ENCODE measurements at regions not wholly inside any gene's neighbourhood (a gene's known extent, or its start where the extent isn't known, plus 50 kb on each side); places are given as distances from the start of the nearest gene placed in this dataset.
"Not testable (repeated sequence)": the region's sequence is repeated elsewhere in the genome, so short reads cannot be mapped to it uniquely, and the experiment has no call there.

GRCh38 chr10:45152726-45153125 is 152.0 kb downstream of the ZNF22 start:
- intact Hi-C loops (cut with DNase I) = no loop called here
- DNase-seq = no peak
- Histone ChIP-seq H3K27me3 (no peaks in the 10 kb centered on the region), H3K27ac (no peak overlapping the region), H3K36me3 (no peaks in the 10 kb centered on the region), H3K9me3 (no peaks in the 10 kb centered on the region), H3K4me1 (no peaks in the 10 kb centered on the region), H3K4me3 (no peak overlapping the region)
- TF ChIP-seq CTCF (IDR thresholded peaks at IDR 0.05) = no peak
- TF ChIP-seq POLR2A (IDR thresholded peaks at IDR 0.05) = no peak
- WGBS, 2 donors = 59 to 67% methylated on average over 3 of the region's 3 CpGs

DNA sequence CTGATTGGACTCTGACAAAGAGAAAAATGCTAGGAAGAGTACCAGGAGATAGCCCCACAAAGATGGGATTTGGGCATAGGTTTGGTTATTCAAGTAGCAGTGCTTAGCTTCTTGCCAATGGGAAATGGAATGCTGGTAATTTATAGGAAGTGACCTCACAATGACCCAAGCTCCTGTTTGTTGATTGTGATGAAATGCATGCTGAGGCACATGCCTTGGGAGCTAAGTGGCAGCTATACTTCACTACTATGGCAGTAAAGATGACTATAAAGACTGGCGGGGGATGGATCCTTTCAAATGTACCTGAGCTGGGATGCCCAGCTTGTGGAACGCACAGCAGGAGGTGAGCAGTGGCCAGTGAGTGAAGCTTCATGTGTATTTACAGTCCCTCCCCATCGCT is 153.8 kb downstream of the ZNF22 start:
- TF ChIP-seq POLR2A (IDR thresholded peaks at IDR 0.05) (no peak), CTCF (IDR thresholded peaks at IDR 0.05) (no peak)

GRCh38 chr10:45155784-45156183 is 155.1 kb downstream of the ZNF22 start:
- no peaks in the 10 kb centered on the region for H3K27me3 ChIP-seq
- WGBS, 2 donors = 76 to 83% methylated on average over 5 of the region's 5 CpGs
- no peak for TF ChIP-seq CTCF (IDR thresholded peaks at IDR 0.05)
- no peak for TF ChIP-seq POLR2A (IDR thresholded peaks at IDR 0.05)
- H3K4me3 ChIP-seq = no peak overlapping the region
- no peaks in the 10 kb centered on the region for H3K4me1 ChIP-seq
- no peaks in the 10 kb centered on the region for H3K36me3 ChIP-seq
- no peaks in the 10 kb centered on the region for H3K9me3 ChIP-seq
- intact Hi-C loops (cut with DNase I) = no loop called here
- H3K27ac ChIP-seq = no peak overlapping the region
- DNase-seq = no peak

More for the DNA sequence above, 153.8 kb downstream of the ZNF22 start:
- no peak for DNase-seq
- intact Hi-C loops (cut with DNase I) = no loop called here
- no peaks in the 10 kb centered on the region for H3K9me3 ChIP-seq
- H3K27me3 ChIP-seq = no peaks in the 10 kb centered on the region
- H3K36me3 ChIP-seq = no peaks in the 10 kb centered on the region
- WGBS, 2 donors = 73 to 90% methylated on average over 2 to 3 of the region's 3 CpGs
- H3K27ac ChIP-seq = no peak overlapping the region
- no peaks in the 10 kb centered on the region for H3K4me1 ChIP-seq
- H3K4me3 ChIP-seq = no peak overlapping the region

DNA sequence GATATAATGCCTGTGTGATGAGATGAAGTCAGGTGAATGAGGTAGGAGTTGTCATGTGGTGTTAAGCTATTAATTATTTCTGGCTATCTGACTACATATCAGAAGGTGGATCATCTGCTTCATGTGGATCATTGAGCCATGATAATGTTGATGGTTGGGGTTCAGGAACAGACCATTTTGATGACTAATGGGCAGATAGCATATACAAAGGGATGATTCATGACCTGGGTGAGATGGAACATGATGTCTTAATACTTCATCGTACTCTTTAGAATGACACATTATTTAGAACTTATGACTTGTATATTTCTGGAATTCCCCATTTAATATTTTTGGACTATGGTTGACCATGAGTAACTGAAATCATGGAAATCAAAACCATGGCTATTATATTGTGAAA is 155.1 kb downstream of the OR13A1 start:
- Histone ChIP-seq H3K27ac (no peak overlapping the region), H3K9me3 (no peaks in the 10 kb centered on the region), H3K27me3 (no peaks in the 10 kb centered on the region), H3K36me3 (no peaks in the 10 kb centered on the region), H3K4me3 (no peak overlapping the region), H3K4me1 (no peaks in the 10 kb centered on the region)
- no peak for TF ChIP-seq CTCF (IDR thresholded peaks at IDR 0.05)
- 16 to 28% methylated on average over 1 of the region's 1 CpG for WGBS, 2 donors
- intact Hi-C loops (cut with DNase I) = no loop called here
- DNase-seq = no peak

- Histone ChIP-seq H3K9me3 (no peaks in the 10 kb centered on the region), H3K4me3 (no peak overlapping the region), H3K27me3 (no peaks in the 10 kb centered on the region), H3K36me3 (no peaks in the 10 kb centered on the region), H3K4me1 (no peaks in the 10 kb centered on the region), H3K27ac (no peak overlapping the region)
- DNase-seq = no peak
- intact Hi-C loops (cut with DNase I) = no loop called here
- 83 to 87% methylated on average over 3 of the region's 3 CpGs for WGBS, 2 donors
- TF ChIP-seq CTCF (IDR thresholded peaks at IDR 0.05) (no peak), POLR2A (IDR thresholded peaks at IDR 0.05) (no peak)
Measured at GRCh38 chr10:45163315-45163975, 152.0 kb downstream of the OR13A1 start.

DNA sequence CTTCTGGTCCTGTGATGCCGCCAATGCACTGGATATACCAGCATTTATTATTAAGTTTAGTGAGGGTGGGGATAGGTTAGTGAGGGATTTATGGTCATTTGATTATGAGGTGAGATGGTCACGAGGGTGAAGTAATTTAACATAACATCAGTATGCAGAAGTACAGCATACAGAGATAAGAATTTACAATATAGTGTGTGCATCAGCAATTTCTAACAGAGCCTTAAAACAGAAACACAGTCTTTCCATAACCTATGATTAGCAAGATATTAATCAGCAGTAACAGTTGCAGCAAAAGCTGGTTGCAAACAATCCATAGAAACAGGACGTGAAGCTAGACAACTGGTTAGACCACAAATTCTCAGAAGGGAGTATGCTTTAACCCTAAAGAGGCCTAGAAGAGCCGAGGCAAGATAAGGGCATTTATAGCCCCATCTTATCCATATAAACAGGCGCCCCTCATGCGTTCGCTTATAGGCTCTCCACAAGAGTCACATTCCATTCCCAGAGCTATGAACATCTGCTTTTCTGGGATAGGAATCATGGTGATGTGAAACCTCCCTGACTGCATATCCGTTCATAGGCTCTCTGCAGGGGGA is 139.8 kb downstream of the OR13A1 start:
- H3K4me3 ChIP-seq; H3K4me1 ChIP-seq; H3K9me3 ChIP-seq; H3K36me3 ChIP-seq; intact Hi-C loops (cut with DNase I); H3K27ac ChIP-seq; DNase-seq; H3K27me3 ChIP-seq: not testable (repeated sequence)
- WGBS, 2 donors = 69% methylated on average over 8 of the region's 8 CpGs

All from esophagus squamous epithelium (tissue), 5 donors.